ENCODE measurements at regions not wholly inside any gene's neighbourhood (a gene's known extent, or its start where the extent isn't known, plus 50 kb on each side); places are given as distances from the start of the nearest gene placed in this dataset.
"Not testable (repeated sequence)": the region's sequence is repeated elsewhere in the genome, so short reads cannot be mapped to it uniquely, and the experiment has no call there.

- no peak for TF ChIP-seq CTCF (IDR thresholded peaks at IDR 0.05; ENCODE audit: low read depth, low read length)
- DNase-seq (ENCODE audit: low read depth in 2 of 2), result no peak
- H3K4me3 ChIP-seq (replicated peaks in 1 of 2; ENCODE audit: low read depth in 2 of 2, low read length in 2 of 2), result no peak overlapping the region
These were observed 186.4 kb upstream of the PTGFR start for GRCh38 chr1:78304341-78304740.

GRCh38 chr1:78304761-78305160, 186.0 kb upstream of the PTGFR start:
- no peak for TF ChIP-seq CTCF (IDR thresholded peaks at IDR 0.05; ENCODE audit: low read depth, low read length)
- DNase-seq (ENCODE audit: low read depth in 2 of 2), result no peak
- no peak overlapping the region for H3K4me3 ChIP-seq (replicated peaks in 1 of 2; ENCODE audit: low read depth in 2 of 2, low read length in 2 of 2)

GRCh38 chr1:78310261-78310660, 180.5 kb upstream of the PTGFR start:
- not testable (repeated sequence) for H3K4me3 ChIP-seq (replicated peaks in 1 of 2; ENCODE audit: low read depth in 2 of 2, low read length in 2 of 2); DNase-seq (ENCODE audit: low read depth in 2 of 2)

- H3K4me3 ChIP-seq (replicated peaks in 1 of 2; ENCODE audit: low read depth in 2 of 2, low read length in 2 of 2), result no peak overlapping the region
- TF ChIP-seq CTCF (IDR thresholded peaks at IDR 0.05; ENCODE audit: low read depth, low read length), result no peak
- DNase-seq (ENCODE audit: low read depth in 2 of 2), result peak in 1 of 2 donors; percentile 65
These were observed 172.8 kb upstream of the PTGFR start for GRCh38 chr1:78318011-78318410.

GRCh38 chr1:78319603-78320002, 171.2 kb upstream of the PTGFR start:
- TF ChIP-seq CTCF (IDR thresholded peaks at IDR 0.05; ENCODE audit: low read depth, low read length), result no peak
- no peak overlapping the region for H3K4me3 ChIP-seq (replicated peaks in 1 of 2; ENCODE audit: low read depth in 2 of 2, low read length in 2 of 2)
- DNase-seq (ENCODE audit: low read depth in 2 of 2), result no peak

GRCh38 chr1:78322928-78323680, 167.7 kb upstream of the PTGFR start:
- no peak for TF ChIP-seq CTCF (IDR thresholded peaks at IDR 0.05; ENCODE audit: low read depth, low read length)
- no peak overlapping the region for H3K4me3 ChIP-seq (replicated peaks in 1 of 2; ENCODE audit: low read depth in 2 of 2, low read length in 2 of 2)
- no peak for DNase-seq (ENCODE audit: low read depth in 2 of 2)

- TF ChIP-seq CTCF (IDR thresholded peaks at IDR 0.05; ENCODE audit: low read depth, low read length), result no peak
- DNase-seq (ENCODE audit: low read depth in 2 of 2), result no peak
- H3K4me3 ChIP-seq (replicated peaks in 1 of 2; ENCODE audit: low read depth in 2 of 2, low read length in 2 of 2), result no peak overlapping the region
These were observed 165.5 kb upstream of the PTGFR start for GRCh38 chr1:78325293-78325692.

All from cardiac fibroblast (primary cell).